ENCODE measurements at regions not wholly inside any gene's neighbourhood (a gene's known extent, or its start where the extent isn't known, plus 50 kb on each side); places are given as distances from the start of the nearest gene placed in this dataset.

DNA sequence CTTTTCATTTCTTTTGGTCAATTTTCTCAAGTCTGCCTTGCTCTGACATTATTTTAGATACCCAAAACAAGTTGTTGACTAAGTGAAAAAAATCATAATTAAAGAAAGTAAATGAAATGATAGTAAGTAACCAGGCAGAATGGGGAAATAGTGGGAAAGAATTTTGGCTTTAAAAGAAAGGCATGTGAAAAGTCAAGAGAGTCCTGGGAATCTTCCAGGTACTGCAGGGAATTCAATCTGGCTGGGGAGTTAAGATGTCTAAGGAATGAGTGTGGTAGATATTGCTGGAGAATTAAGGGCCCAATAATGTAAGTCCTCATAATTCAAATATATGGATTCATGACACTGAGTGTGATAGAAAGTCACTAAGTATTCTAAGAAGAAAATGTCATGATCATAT, 123.1 kb upstream of the PAPPA start:
- Histone ChIP-seq H3K9me3 (ENCODE audit: control insufficient read depth, low read length) (peaks cover 24% of the 10 kb centered on the region), H3K4me3 (ENCODE audit: low read length) (no peak overlapping the region), H3K9ac (ENCODE audit: low read length) (no peak overlapping the region), H3K27me3 (replicated peaks; ENCODE audit: control insufficient read depth, insufficient read depth, low read length) (no peaks in the 10 kb centered on the region), H3K36me3 (ENCODE audit: control insufficient read depth, insufficient read depth, low read length, severe bottlenecking) (no peaks in the 10 kb centered on the region), H3K4me1 (ENCODE audit: control insufficient read depth, insufficient read depth, low read length) (peaks cover 14% of the 10 kb centered on the region)
- no peak for DNase-seq (ENCODE audit: low read depth)

DNA sequence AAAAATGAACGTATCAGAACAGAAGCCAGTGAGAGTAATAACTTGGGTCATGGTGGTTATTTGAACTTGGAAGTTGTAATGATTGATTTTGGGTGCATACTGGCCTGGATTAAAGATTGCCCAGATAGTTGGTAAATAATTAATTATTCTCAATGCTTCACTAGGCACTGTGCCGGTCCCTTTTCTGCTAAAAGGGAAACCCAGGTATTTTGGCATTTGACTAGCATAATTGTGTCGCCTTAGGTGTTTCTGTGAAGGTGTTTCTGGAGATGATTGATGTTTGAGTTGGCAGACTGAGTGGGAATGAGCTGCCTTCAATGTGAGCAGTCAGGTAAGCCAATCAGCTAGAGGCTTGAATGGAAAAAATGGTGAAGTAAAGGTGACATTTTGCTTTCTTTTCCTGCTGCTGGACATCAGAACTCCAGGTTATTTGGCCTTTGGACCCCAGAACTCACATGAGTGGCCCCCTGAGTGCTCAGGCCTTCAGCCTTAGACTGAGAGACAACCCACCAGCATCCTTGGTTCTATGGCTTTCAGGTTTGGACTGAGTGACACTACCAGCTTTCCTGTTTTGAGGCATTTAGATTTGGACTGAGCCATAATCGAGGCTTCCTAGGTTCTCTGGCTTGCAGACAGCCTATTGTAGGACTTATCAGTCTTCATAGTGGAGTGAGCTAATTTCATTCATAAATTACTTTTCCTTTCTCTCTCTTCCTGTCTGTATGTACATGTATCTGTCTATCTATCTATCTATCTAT, 120.7 kb upstream of the PAPPA start:
- H3K9ac ChIP-seq (ENCODE audit: low read length) = no peak overlapping the region
- DNase-seq (ENCODE audit: low read depth) = no peak
- no peaks in the 10 kb centered on the region for H3K27me3 ChIP-seq (replicated peaks; ENCODE audit: control insufficient read depth, insufficient read depth, low read length)

DNA sequence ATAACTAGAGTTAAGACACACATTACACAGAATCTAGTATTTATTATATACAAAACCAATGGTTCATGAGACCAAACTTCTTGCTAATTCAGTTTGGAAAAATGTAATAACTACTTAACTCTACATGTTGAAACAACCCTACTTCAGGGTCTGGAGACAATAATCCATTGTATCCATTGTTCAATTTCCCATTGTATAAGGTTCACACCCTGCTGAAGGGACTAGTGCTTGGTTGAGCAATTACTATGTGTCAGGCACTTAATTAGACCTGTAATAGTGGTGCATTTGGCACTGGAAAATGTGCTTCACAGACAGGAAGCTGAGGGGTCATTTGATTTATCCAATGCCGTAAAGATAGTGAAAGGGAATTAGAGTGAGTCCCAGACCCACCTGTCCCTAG, 114.3 kb upstream of the PAPPA start:
- Histone ChIP-seq H3K4me1 (ENCODE audit: control insufficient read depth, insufficient read depth, low read length) (no peaks in the 10 kb centered on the region), H3K4me3 (ENCODE audit: low read length) (no peak overlapping the region), H3K36me3 (ENCODE audit: control insufficient read depth, insufficient read depth, low read length, severe bottlenecking) (no peaks in the 10 kb centered on the region), H3K9me3 (ENCODE audit: control insufficient read depth, low read length) (no peaks in the 10 kb centered on the region), H3K9ac (ENCODE audit: low read length) (no peak overlapping the region), H3K27me3 (replicated peaks; ENCODE audit: control insufficient read depth, insufficient read depth, low read length) (no peaks in the 10 kb centered on the region)
- DNase-seq (ENCODE audit: low read depth) = no peak

More for the DNA sequence above, 120.7 kb upstream of the PAPPA start:
- H3K4me3 ChIP-seq (ENCODE audit: low read length) = no peak overlapping the region
- H3K36me3 ChIP-seq (ENCODE audit: control insufficient read depth, insufficient read depth, low read length, severe bottlenecking) = no peaks in the 10 kb centered on the region
- peaks cover 24% of the 10 kb centered on the region for H3K9me3 ChIP-seq (ENCODE audit: control insufficient read depth, low read length)
- H3K4me1 ChIP-seq (ENCODE audit: control insufficient read depth, insufficient read depth, low read length) = peaks cover 3% of the 10 kb centered on the region

DNA sequence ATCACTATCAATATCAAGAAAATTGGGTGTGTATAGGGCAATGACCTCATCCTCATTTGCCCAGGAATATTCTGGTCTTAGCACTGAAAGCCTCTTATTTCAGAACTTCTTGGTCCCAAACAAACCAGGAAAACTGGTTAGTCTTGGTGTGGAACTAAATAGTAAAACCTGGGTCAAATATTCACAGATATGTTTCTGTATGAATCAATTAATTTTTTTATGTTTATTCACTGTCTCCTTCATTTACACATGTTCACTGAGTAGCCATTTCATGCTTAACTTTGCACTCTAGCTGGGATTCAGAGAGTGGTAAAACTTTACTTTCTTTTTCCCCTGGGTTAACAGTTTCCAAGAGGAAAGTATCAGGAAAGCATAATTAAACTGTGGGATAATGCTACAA, 113.7 kb upstream of the PAPPA start:
- Histone ChIP-seq H3K9me3 (ENCODE audit: control insufficient read depth, low read length) (no peaks in the 10 kb centered on the region), H3K36me3 (ENCODE audit: control insufficient read depth, insufficient read depth, low read length, severe bottlenecking) (no peaks in the 10 kb centered on the region), H3K4me3 (ENCODE audit: low read length) (no peak overlapping the region), H3K9ac (ENCODE audit: low read length) (no peak overlapping the region), H3K4me1 (ENCODE audit: control insufficient read depth, insufficient read depth, low read length) (no peaks in the 10 kb centered on the region), H3K27me3 (replicated peaks; ENCODE audit: control insufficient read depth, insufficient read depth, low read length) (no peaks in the 10 kb centered on the region)
- DNase-seq (ENCODE audit: low read depth) = no peak

DNA sequence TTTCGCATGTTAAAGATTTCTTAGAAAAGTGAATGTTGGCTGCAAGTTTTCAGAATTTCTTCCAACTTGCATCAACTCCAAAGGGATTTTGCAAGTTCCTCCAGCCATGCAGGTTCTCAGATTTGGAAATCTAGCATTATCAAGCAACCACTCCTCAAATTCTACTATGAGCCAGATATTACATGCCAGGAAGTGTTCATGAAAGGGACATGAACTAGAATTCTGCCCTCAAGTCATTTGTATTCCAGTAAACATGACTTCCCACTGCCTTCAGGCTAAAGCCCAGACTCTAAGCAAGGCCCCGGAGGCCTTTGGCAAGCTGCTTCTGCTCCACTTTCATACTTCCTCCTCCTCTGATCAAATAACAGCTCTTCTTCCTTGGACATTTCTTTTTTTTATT, 111.3 kb upstream of the PAPPA start:
- H3K9ac ChIP-seq (ENCODE audit: low read length) = no peak overlapping the region
- H3K36me3 ChIP-seq (ENCODE audit: control insufficient read depth, insufficient read depth, low read length, severe bottlenecking) = no peaks in the 10 kb centered on the region
- no peaks in the 10 kb centered on the region for H3K9me3 ChIP-seq (ENCODE audit: control insufficient read depth, low read length)
- no peak for DNase-seq (ENCODE audit: low read depth)
- no peaks in the 10 kb centered on the region for H3K4me1 ChIP-seq (ENCODE audit: control insufficient read depth, insufficient read depth, low read length)
- H3K4me3 ChIP-seq (ENCODE audit: low read length) = no peak overlapping the region
- no peaks in the 10 kb centered on the region for H3K27me3 ChIP-seq (replicated peaks; ENCODE audit: control insufficient read depth, insufficient read depth, low read length)

DNA sequence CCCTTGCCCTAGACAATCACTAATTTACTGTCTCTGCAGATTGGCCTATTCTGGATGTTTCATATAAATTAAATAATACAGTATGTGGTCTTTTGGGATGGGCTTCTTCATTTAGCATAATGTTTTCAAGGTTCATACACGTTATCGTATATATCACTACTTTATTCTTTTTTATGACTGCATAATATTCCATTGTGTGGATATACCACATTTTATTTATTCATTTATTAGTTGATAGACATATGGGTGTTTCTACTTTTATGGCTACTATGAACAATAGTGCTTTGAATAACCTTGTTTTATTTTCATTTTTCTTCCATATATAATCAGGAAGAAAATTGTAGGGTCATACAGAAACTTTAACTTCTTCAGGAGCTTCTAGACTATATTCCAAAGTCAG, 108.5 kb upstream of the PAPPA start:
- H3K4me1 ChIP-seq (ENCODE audit: control insufficient read depth, insufficient read depth, low read length) = no peaks in the 10 kb centered on the region
- no peak overlapping the region for H3K9ac ChIP-seq (ENCODE audit: low read length)
- no peaks in the 10 kb centered on the region for H3K27me3 ChIP-seq (replicated peaks; ENCODE audit: control insufficient read depth, insufficient read depth, low read length)
- no peak overlapping the region for H3K4me3 ChIP-seq (ENCODE audit: low read length)
- H3K9me3 ChIP-seq (ENCODE audit: control insufficient read depth, low read length) = no peaks in the 10 kb centered on the region
- no peaks in the 10 kb centered on the region for H3K36me3 ChIP-seq (ENCODE audit: control insufficient read depth, insufficient read depth, low read length, severe bottlenecking)
- DNase-seq (ENCODE audit: low read depth) = no peak

DNA sequence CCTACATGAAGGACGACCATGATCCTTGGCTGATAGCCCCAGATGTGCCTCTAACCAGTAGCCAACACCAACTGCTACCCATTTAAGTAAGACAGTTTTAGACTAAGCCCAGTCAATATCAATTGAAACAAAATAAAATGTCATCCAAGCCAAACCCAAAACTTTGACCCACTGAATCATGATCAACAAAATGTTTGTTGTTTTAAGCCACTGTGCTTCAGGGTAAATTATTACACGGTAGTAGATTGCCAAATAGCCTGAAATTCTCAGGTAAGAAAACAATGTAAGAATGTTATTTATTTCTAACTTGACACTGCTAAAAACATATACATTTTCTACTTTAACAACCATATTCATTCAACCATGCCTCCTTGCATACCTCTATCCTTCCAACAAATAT, 105.5 kb upstream of the PAPPA start:
- Histone ChIP-seq H3K9ac (ENCODE audit: low read length) (no peak overlapping the region), H3K4me1 (ENCODE audit: control insufficient read depth, insufficient read depth, low read length) (no peaks in the 10 kb centered on the region), H3K27me3 (replicated peaks; ENCODE audit: control insufficient read depth, insufficient read depth, low read length) (no peaks in the 10 kb centered on the region), H3K9me3 (ENCODE audit: control insufficient read depth, low read length) (no peaks in the 10 kb centered on the region), H3K36me3 (ENCODE audit: control insufficient read depth, insufficient read depth, low read length, severe bottlenecking) (no peaks in the 10 kb centered on the region), H3K4me3 (ENCODE audit: low read length) (no peak overlapping the region)
- DNase-seq (ENCODE audit: low read depth) = no peak

DNA sequence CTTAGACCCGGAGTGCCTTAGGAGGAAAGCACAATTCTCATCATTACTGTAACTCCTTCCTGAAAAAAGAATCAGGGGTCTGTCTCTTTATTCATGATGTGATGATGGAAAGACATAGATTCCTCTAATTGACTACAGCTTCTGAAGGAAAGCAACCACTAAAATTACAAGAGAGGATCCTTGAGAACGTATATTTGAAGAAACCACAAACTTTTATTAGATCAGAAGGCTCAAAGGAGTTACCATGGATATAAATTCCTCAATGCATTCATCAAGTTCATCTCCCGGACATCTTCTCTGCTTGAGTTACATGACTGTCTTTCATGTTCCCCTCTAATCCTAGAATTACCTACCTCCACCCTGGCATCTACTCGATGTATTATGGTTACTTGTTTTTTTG, 104.1 kb upstream of the PAPPA start:
- Histone ChIP-seq H3K36me3 (ENCODE audit: control insufficient read depth, insufficient read depth, low read length, severe bottlenecking) (no peaks in the 10 kb centered on the region), H3K9ac (ENCODE audit: low read length) (no peak overlapping the region), H3K27me3 (replicated peaks; ENCODE audit: control insufficient read depth, insufficient read depth, low read length) (no peaks in the 10 kb centered on the region), H3K9me3 (ENCODE audit: control insufficient read depth, low read length) (no peaks in the 10 kb centered on the region), H3K4me3 (ENCODE audit: low read length) (no peak overlapping the region), H3K4me1 (ENCODE audit: control insufficient read depth, insufficient read depth, low read length) (no peaks in the 10 kb centered on the region)
- no peak for DNase-seq (ENCODE audit: low read depth)

DNA sequence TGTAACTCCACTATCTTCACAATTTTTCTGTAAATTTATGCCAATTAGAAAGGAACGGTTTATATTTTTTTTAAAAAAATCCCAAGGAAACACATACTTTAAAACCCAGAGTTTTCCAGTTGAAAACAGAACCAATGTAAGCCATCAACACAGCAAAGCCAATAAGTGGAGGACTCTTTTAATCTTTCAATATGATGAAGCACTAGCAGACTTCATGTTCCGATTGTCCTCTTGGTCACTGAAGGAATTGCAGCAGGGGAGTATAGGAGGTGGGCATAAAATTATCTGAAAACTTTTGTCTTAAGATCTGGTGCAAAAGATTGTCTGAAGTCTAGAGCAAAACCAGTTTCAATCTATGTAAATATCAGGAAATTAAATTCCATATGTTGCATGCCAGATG, 102.1 kb upstream of the PAPPA start:
- DNase-seq (ENCODE audit: low read depth) = no peak
- Histone ChIP-seq H3K4me1 (ENCODE audit: control insufficient read depth, insufficient read depth, low read length) (no peaks in the 10 kb centered on the region), H3K27me3 (replicated peaks; ENCODE audit: control insufficient read depth, insufficient read depth, low read length) (no peaks in the 10 kb centered on the region), H3K36me3 (ENCODE audit: control insufficient read depth, insufficient read depth, low read length, severe bottlenecking) (no peaks in the 10 kb centered on the region), H3K9me3 (ENCODE audit: control insufficient read depth, low read length) (no peaks in the 10 kb centered on the region), H3K9ac (ENCODE audit: low read length) (no peak overlapping the region), H3K4me3 (ENCODE audit: low read length) (no peak overlapping the region)

DNA sequence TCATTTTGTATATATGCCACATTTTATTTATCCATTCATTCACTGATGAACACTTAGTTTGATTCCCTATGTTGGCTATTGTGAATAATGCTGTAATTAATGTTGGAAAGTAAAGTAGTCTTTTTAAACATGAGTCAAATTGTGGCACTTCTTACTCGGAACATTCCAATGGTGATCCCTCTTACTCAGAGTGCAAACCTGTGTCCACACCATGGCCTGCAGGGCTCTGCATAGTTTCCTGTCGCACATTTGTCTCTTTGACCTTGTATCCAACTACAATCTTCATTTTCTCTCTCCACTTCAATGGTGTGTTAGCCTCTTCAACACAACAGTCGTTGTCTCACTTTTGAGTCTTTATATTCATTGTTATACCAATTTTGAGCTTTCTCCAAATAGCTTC, 98.1 kb upstream of the PAPPA start:
- no peaks in the 10 kb centered on the region for H3K27me3 ChIP-seq (replicated peaks; ENCODE audit: control insufficient read depth, insufficient read depth, low read length)
- H3K9ac ChIP-seq (ENCODE audit: low read length) = no peak overlapping the region
- no peaks in the 10 kb centered on the region for H3K36me3 ChIP-seq (ENCODE audit: control insufficient read depth, insufficient read depth, low read length, severe bottlenecking)
- no peaks in the 10 kb centered on the region for H3K9me3 ChIP-seq (ENCODE audit: control insufficient read depth, low read length)
- no peak for DNase-seq (ENCODE audit: low read depth)
- H3K4me3 ChIP-seq (ENCODE audit: low read length) = no peak overlapping the region
- H3K4me1 ChIP-seq (ENCODE audit: control insufficient read depth, insufficient read depth, low read length) = peaks cover 20% of the 10 kb centered on the region

DNA sequence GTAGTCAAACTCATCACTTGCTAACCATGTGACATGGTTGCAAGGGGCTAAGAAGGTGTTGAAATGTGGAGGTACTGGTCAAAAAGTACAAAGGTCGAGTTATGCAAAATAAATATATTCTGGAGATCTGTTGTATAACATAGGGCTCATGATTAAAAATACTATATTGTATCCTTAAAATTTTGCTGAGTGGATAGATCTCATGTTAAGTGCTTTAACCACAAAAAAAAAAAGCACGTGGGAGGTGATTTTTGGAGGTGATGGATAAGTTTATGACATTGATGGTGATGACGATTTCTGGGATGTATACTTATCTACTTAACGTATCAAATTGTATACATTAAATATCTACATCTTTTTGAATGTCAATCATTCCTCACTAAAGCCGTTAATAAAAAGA, 96.2 kb upstream of the PAPPA start:
- Histone ChIP-seq H3K4me1 (ENCODE audit: control insufficient read depth, insufficient read depth, low read length) (peaks cover 20% of the 10 kb centered on the region), H3K4me3 (ENCODE audit: low read length) (no peak overlapping the region), H3K9ac (ENCODE audit: low read length) (no peak overlapping the region), H3K9me3 (ENCODE audit: control insufficient read depth, low read length) (no peaks in the 10 kb centered on the region), H3K27me3 (replicated peaks; ENCODE audit: control insufficient read depth, insufficient read depth, low read length) (no peaks in the 10 kb centered on the region), H3K36me3 (ENCODE audit: control insufficient read depth, insufficient read depth, low read length, severe bottlenecking) (no peaks in the 10 kb centered on the region)
- no peak for DNase-seq (ENCODE audit: low read depth)

DNA sequence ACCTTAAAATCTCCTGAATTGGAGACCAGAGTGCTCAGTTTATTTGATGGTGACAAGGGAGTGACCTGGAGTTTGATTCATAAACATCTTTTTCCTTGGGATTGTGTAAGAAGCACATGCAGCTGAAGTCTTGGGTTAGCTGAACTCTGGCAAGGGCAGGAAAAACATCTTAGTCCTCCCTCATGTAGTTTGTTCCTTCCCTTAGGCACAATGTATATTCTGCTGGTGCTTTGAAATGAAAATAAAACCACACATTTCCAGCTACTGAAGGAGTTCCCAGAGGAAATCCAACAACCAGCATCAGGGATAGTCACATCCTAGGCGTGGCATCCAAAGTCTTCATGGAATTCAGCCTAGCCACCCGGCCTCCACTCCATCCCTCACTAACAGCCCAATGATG, 95.2 kb upstream of the PAPPA start:
- no peaks in the 10 kb centered on the region for H3K27me3 ChIP-seq (replicated peaks; ENCODE audit: control insufficient read depth, insufficient read depth, low read length)
- no peaks in the 10 kb centered on the region for H3K9me3 ChIP-seq (ENCODE audit: control insufficient read depth, low read length)
- DNase-seq (ENCODE audit: low read depth) = peak; percentile 51
- no peak overlapping the region for H3K4me3 ChIP-seq (ENCODE audit: low read length)
- H3K36me3 ChIP-seq (ENCODE audit: control insufficient read depth, insufficient read depth, low read length, severe bottlenecking) = no peaks in the 10 kb centered on the region
- H3K9ac ChIP-seq (ENCODE audit: low read length) = no peak overlapping the region
- peaks cover 20% of the 10 kb centered on the region for H3K4me1 ChIP-seq (ENCODE audit: control insufficient read depth, insufficient read depth, low read length)
